Smooth muscle cell (in vitro differentiated cells): ENCODE measurements at regions not wholly inside any gene's neighbourhood (a gene's known extent, or its start where the extent isn't known, plus 50 kb on each side); places are given as distances from the start of the nearest gene placed in this dataset.

Experiments
- DNase-seq: peaks from one replicate; lab custom pipeline; 2025; ENCODE audit not compliant: unreplicated experiment; lab: John Stamatoyannopoulos, UW
- H2AFZ ChIP-seq: fragments of 200-600 bp; sonication (generic); 2 replicates; pipeline ENCODE4 v1.6.0; 2016; ENCODE audit warnings: antibody characterized with exemption, low read depth, mild to moderate bottlenecking
- H3F3A ChIP-seq: fragments of 200-600 bp; sonication (generic); 2 replicates; pipeline ENCODE4 v1.6.0; 2017; ENCODE audit warnings: antibody characterized with exemption, low read depth
- H3K27ac ChIP-seq: fragments of 200-600 bp; sonication (generic); 2 replicates; pipeline ENCODE4 v1.5.1; 2016; ENCODE audit warnings: low read depth, mild to moderate bottlenecking
- H3K27me3 ChIP-seq: fragments of 200-600 bp; sonication (generic); 2 replicates; pipeline ENCODE4 v1.6.1; 2016; ENCODE audit warnings: low read depth, mild to moderate bottlenecking
- H3K36me3 ChIP-seq: fragments of 200-600 bp; sonication (generic); 2 replicates; pipeline ENCODE4 v1.5.1; 2016; ENCODE audit warnings: low read depth
- H3K4me1 ChIP-seq: fragments of 200-600 bp; sonication (generic); 2 replicates; pipeline ENCODE4 v1.5.1; 2016; ENCODE audit warnings: low read depth
- H3K4me2 ChIP-seq: fragments of 200-600 bp; sonication (generic); 2 replicates; pipeline ENCODE4 v1.6.0; 2016; ENCODE audit warnings: mild to moderate bottlenecking
- H3K4me3 ChIP-seq: fragments of 200-600 bp; sonication (generic); 2 replicates; pipeline ENCODE4 v1.5.1; 2016; ENCODE audit warnings: mild to moderate bottlenecking
- H3K79me2 ChIP-seq: fragments of 200-600 bp; sonication (generic); 2 replicates; pipeline ENCODE4 v1.6.0; 2016; ENCODE audit warnings: low read depth, mild to moderate bottlenecking
- H3K9ac ChIP-seq: fragments of 200-600 bp; sonication (generic); 2 replicates; pipeline ENCODE4 v1.6.0; 2016; ENCODE audit warnings: low read depth
- H3K9me3 ChIP-seq: fragments of 200-600 bp; sonication (generic); replicated peaks from 2 replicates; pipeline ENCODE4 v1.5.1; 2016; ENCODE audit warnings: low read depth
- H4K20me1 ChIP-seq: fragments of 200-600 bp; sonication (generic); 2 replicates; pipeline ENCODE4 v1.6.0; 2016; ENCODE audit warnings: low read depth
- CTCF ChIP-seq: fragments of 200-600 bp; sonication (generic); IDR thresholded peaks from 2 replicates; pipeline ENCODE4 v1.5.1; 2017; ENCODE audit warnings: borderline replicate concordance, mild to moderate bottlenecking, antibody characterized with exemption; ENCODE audit not compliant: insufficient read depth, poor library complexity, severe bottlenecking
- WGBS: methylation state at CpG from one replicate; pipeline ENCODE4 v1.1.7; 2016; ENCODE audit warnings: low lambda C conversion rate; 5-methylcytosine and 5-hydroxymethylcytosine counted together

- no peak overlapping the region for H3K4me2 ChIP-seq
- TF ChIP-seq CTCF, result no peak
Observed at GRCh38 chr3:177689077-177689476, 491.8 kb upstream of the TBL1XR1 start.

GRCh38 chr3:177689869-177690268 is 492.6 kb upstream of the TBL1XR1 start:
- Histone ChIP-seq H4K20me1 (no peaks in the 10 kb centered on the region), H3K9me3 (no peaks in the 10 kb centered on the region), H3K4me2 (no peak overlapping the region), H3K4me1 (no peaks in the 10 kb centered on the region), H3K9ac (no peak overlapping the region), H3K27ac (no peak overlapping the region), H3F3A (peaks cover 10% of the 10 kb centered on the region), H3K27me3 (no peaks in the 10 kb centered on the region), H3K36me3 (no peaks in the 10 kb centered on the region), H3K4me3 (no peak overlapping the region), H2AFZ (no peak overlapping the region), H3K79me2 (no peaks in the 10 kb centered on the region)
- no peak for DNase-seq
- TF ChIP-seq CTCF, result no peak
- 92% methylated on average over 4 of the region's 4 CpGs for WGBS

More at GRCh38 chr3:177689077-177689476, 491.8 kb upstream of the TBL1XR1 start:
- Histone ChIP-seq H3K36me3 (no peaks in the 10 kb centered on the region), H3K4me1 (no peaks in the 10 kb centered on the region), H3K9ac (no peak overlapping the region), H3F3A (peaks cover 8% of the 10 kb centered on the region), H3K27ac (no peak overlapping the region), H3K79me2 (no peaks in the 10 kb centered on the region), H3K4me3 (no peak overlapping the region), H4K20me1 (no peaks in the 10 kb centered on the region), H2AFZ (no peak overlapping the region), H3K9me3 (no peaks in the 10 kb centered on the region), H3K27me3 (no peaks in the 10 kb centered on the region)
- no peak for DNase-seq
- 92% methylated on average over 3 of the region's 3 CpGs for WGBS

GRCh38 chr3:177690306-177690705 is 493.0 kb upstream of the TBL1XR1 start:
- H3K4me3 ChIP-seq, result no peak overlapping the region
- no peak overlapping the region for H2AFZ ChIP-seq
- H3K36me3 ChIP-seq, result no peaks in the 10 kb centered on the region
- H3K4me1 ChIP-seq, result no peaks in the 10 kb centered on the region
- TF ChIP-seq CTCF, result no peak
- no peaks in the 10 kb centered on the region for H3K27me3 ChIP-seq
- no peak overlapping the region for H3K4me2 ChIP-seq
- no peak for DNase-seq
- H3K27ac ChIP-seq, result no peak overlapping the region
- peaks cover 10% of the 10 kb centered on the region for H3F3A ChIP-seq
- H3K9ac ChIP-seq, result no peak overlapping the region
- H4K20me1 ChIP-seq, result no peaks in the 10 kb centered on the region
- H3K9me3 ChIP-seq, result no peaks in the 10 kb centered on the region
- 98% methylated on average over 3 of the region's 3 CpGs for WGBS
- H3K79me2 ChIP-seq, result no peaks in the 10 kb centered on the region

- H3K4me1 ChIP-seq, result no peaks in the 10 kb centered on the region
- H3K27me3 ChIP-seq, result no peaks in the 10 kb centered on the region
- H3K4me3 ChIP-seq, result no peak overlapping the region
- TF ChIP-seq CTCF, result no peak
- no peak overlapping the region for H3K4me2 ChIP-seq
- H3K36me3 ChIP-seq, result no peaks in the 10 kb centered on the region
- no peak for DNase-seq
- H3K27ac ChIP-seq, result no peak overlapping the region
- H3K9me3 ChIP-seq, result no peaks in the 10 kb centered on the region
- H2AFZ ChIP-seq, result no peak overlapping the region
- H4K20me1 ChIP-seq, result no peaks in the 10 kb centered on the region
- no peak overlapping the region for H3K9ac ChIP-seq
- no peaks in the 10 kb centered on the region for H3K79me2 ChIP-seq
- whole genome bisulfite sequencing, result 90% methylated on average over 3 of the region's 3 CpGs
- peaks cover 10% of the 10 kb centered on the region for H3F3A ChIP-seq
Observed at GRCh38 chr3:177692304-177692975, 495.2 kb upstream of the TBL1XR1 start.
